Tibial nerve (tissue), 3 donors: ENCODE measurements at regions not wholly inside any gene's neighbourhood (a gene's known extent, or its start where the extent isn't known, plus 50 kb on each side); places are given as distances from the start of the nearest gene placed in this dataset.

Source experiments
- POLR2A ChIP-seq, 2 donors: fragments of 450-650 bp; IDR thresholded peaks; one replicate each; pipeline ENCODE4 v1.6.1; 2017; ENCODE audit warnings: antibody characterized with exemption in 2 of 2, mild to moderate bottlenecking in 2 of 2, moderate library complexity in 2 of 2
- TF ChIP-seq, protein P1 (sequence below), 5 experiments: fragments of 200-600 bp in 3 of 5; fragments of 450-650 bp in 2 of 5; sonication (generic) in 3 of 5; IDR thresholded peaks; one replicate each; pipeline ENCODE4 v1.5.1; 2016 to 2019; ENCODE audit warnings: antibody characterized with exemption in 5 of 5, mild to moderate bottlenecking in 3 of 5, moderate library complexity in 2 of 5

DNA sequence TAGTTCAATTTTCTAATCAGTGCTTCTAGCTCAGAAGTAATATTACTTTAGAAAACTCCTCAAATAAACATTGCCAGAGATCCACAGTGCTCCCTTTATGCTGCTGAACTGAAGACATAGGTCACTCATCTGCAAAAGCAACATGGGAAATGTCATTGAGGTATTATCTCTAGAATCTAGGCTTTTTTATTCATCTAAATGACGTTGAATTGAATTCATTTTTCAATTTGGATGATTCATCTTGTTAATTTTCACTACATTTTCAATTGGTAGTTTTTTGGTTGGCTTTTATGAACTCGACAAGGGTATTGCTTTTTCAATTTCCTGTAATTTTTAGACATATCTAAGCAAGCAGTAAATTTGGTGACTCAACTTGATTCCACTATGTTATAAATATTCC is 275.4 kb downstream of the NFKBIZ start:
- no peak for TF ChIP-seq POLR2A (IDR thresholded peaks at IDR 0.05)
- TF ChIP-seq, protein P1, sequence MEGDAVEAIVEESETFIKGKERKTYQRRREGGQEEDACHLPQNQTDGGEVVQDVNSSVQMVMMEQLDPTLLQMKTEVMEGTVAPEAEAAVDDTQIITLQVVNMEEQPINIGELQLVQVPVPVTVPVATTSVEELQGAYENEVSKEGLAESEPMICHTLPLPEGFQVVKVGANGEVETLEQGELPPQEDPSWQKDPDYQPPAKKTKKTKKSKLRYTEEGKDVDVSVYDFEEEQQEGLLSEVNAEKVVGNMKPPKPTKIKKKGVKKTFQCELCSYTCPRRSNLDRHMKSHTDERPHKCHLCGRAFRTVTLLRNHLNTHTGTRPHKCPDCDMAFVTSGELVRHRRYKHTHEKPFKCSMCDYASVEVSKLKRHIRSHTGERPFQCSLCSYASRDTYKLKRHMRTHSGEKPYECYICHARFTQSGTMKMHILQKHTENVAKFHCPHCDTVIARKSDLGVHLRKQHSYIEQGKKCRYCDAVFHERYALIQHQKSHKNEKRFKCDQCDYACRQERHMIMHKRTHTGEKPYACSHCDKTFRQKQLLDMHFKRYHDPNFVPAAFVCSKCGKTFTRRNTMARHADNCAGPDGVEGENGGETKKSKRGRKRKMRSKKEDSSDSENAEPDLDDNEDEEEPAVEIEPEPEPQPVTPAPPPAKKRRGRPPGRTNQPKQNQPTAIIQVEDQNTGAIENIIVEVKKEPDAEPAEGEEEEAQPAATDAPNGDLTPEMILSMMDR (IDR thresholded peaks at IDR 0.05): no peak
